ENCODE measurements at regions not wholly inside any gene's neighbourhood (a gene's known extent, or its start where the extent isn't known, plus 50 kb on each side); places are given as distances from the start of the nearest gene placed in this dataset.
"Not testable (repeated sequence)": the region's sequence is repeated elsewhere in the genome, so short reads cannot be mapped to it uniquely, and the experiment has no call there.

- no peak for DNase-seq (ENCODE audit: low read depth)
Observed at GRCh38 chr9:81430727-81431126, 258.6 kb downstream of the TLE1 start.

DNA sequence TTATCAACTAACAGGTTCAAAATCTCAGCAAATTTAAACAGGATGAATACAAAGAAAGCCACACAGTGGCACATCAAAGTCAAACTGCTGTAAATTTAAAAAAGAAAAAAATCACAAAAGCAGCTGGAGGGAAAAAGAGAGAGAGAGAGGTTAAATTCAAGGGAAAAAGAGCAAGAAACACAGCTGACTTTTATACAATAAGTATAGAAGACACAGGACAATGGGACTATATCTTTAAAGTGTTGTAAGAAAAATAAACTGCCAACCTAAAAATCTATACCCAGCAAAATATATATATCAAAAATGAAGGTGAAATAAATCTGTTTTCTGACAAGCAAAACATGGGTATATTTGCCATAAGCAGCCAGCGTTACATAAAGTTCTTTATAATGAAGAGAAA lies 261.5 kb downstream of the TLE1 start:
- DNase-seq (ENCODE audit: low read depth) = no peak

- DNase-seq (ENCODE audit: low read depth) = no peak
Observed at GRCh38 chr9:81424431-81424830, 264.9 kb downstream of the TLE1 start.

DNA sequence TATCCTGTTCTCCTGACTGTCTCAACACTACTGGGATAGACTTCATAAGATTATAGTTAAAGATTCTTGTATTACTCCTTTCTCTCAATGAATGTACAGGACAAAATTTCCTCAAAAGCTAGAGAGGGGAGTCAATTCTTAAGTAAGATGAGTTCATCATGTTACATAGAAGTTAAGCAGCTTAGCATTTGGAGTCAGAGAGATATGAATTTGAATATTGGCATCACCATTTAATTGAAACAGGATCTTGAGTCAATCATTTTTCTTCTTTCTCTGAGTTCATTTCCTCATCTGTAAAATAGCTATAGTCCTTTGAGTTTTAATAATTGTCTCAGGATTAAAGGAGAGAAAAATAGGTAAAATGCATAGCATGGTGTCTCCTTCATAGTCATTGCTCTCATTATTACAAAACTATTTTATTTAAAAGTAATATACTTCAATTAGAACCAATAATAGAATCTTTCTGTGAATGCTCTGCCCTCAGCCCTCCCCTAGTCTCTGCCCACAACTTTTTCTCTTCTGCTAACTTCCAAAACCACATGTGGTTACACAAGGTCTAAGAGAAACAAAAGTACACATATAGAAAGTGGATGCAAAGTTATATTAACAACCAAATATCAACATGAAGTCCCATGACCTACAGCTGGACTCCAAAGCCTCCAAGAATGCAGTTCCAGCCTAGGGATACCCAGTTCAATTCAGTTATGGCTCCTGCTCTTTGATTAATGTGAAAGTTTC lies 265.6 kb downstream of the TLE1 start:
- DNase-seq (ENCODE audit: low read depth) = no peak

DNA sequence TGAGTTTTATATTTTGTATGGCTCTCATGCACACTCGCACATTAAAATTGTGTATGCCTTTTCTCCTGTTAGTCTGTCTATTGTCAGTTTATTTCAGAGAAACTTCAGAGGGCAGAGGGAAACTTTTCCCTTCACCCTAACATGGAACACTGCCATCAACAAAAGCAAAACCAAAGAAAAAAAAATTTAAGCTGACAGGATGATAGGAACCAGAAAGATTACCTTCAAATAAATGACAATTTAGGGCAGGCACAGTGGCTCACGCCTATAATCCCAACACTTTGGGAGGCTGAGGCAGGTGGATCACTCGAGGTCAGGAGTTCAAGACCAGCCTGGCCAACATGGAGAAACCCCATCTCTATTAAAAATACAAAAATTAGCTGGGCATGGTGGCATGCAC lies 268.3 kb downstream of the TLE1 start:
- DNase-seq (ENCODE audit: low read depth) = not testable (repeated sequence)

- no peak for DNase-seq (ENCODE audit: low read depth)
Observed at GRCh38 chr9:81420024-81420423, 269.3 kb downstream of the TLE1 start.

GRCh38 chr9:81417941-81418340 lies 271.4 kb downstream of the TLE1 start:
- DNase-seq (ENCODE audit: low read depth) = no peak

DNA sequence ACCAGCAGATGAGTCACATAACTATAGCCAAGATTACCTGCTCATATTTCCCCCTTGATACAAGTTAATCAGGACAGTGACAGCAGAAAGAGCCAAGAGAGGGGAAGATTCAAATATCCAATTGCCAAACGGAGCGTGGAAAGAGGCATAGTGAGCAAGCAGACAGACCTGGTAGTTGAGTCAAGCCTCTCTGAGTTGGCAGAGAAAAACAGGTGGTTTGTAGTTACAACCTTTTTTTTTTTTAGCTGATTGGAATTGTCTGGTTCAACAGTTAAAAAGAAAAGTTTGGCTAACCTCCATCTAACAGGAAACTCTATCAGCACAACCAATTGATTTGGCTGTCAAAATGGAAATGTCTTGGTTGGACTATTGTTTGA lies 272.1 kb downstream of the TLE1 start:
- DNase-seq (ENCODE audit: low read depth) = no peak

DNA sequence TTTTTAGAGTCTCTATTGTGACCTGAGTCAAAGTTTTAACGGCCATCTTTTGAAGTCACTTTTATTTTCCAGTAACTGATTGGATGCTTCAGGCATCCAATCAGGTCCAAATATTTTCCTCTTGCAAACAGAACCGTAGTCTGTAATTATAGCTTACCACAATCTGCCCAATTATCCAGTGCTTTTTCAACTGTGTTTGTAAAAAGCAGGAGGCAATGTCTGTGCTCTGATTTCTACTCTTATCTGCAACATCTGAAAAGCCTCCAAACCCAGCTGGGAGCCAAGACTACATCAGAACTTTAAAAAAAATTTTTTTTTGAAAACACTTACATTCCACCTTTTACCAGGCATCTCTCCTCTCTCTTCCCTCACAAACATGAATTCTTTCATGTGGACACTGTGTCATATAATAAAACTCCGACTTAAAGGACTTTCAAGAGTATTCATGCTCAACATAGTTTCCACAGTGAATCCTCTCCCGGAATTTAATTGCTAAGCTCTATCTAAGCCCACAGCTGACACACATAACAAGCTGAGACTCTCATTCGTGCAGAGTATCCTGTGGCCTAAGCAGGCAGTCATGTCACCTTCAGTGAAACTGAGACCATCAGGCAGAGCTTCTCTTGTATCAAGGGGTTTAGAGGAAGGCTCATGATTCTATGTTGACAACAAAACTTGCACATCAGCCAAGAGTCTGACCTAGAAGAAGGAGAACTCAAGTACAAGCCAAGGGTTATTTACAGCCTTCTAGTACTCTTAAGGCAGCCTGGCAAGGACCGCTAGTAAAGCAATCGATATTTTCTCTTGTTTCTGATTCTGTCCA lies 272.7 kb downstream of the TLE1 start:
- DNase-seq (ENCODE audit: low read depth) = no peak

GRCh38 chr9:81414836-81415235 lies 274.5 kb downstream of the TLE1 start:
- no peak for DNase-seq (ENCODE audit: low read depth)

DNA sequence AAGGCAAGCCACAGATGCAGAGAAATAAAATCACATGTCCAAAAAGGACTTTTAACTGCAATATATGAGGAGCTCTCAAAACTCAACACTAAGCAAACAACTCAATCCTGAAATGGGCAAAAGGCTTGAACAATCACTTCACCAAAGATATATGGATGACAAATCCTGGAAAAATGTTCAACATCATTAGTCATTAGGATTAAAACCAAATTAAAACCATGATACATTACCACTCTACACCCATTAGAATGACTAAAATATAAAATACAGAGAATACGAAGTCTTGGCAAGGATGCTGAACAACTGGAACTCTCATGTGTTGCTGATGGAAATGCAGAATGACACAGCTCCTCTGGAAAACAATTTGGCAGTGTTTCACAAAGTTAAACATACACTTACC lies 277.4 kb downstream of the TLE1 start:
- no peak for DNase-seq (ENCODE audit: low read depth)

DNA sequence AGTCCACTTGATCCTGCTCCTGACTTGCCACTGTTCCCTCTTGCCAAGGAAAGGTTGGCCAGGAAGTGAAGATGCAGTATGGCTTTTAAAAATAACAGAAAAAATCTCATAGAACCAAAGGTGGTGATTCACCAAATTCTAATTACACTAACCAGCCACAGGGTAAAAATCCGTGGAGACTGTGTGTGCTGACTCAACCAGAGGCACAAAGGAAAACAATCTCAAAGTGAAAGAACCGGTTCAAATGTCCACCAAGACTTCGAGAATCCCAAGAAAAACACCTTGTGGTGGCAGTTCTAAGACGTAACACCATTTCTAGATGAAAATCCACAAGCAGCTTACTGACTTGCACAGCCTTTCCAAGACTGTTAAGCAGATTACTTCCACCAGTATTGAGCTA lies 279.1 kb downstream of the TLE1 start:
- DNase-seq (ENCODE audit: low read depth) = no peak

DNA sequence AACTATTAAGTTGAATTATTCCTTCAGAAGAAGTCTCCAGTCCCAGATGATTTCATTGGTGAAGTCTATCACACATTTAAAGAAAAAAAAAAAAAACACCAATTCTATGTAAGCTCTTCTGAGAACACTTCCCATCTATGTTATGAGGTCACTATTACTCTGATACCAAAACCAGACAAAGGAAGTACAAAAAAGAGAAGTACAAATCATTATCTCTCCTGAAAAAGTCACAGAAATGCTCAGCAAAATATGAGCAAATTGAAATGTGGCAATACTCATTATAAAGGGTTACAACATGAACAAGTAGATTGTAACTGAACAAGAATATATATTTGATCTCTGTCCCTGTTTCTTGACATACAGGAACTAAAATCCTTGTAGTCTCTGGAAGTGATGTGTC lies 280.4 kb downstream of the TLE1 start:
- no peak for DNase-seq (ENCODE audit: low read depth)

DNA sequence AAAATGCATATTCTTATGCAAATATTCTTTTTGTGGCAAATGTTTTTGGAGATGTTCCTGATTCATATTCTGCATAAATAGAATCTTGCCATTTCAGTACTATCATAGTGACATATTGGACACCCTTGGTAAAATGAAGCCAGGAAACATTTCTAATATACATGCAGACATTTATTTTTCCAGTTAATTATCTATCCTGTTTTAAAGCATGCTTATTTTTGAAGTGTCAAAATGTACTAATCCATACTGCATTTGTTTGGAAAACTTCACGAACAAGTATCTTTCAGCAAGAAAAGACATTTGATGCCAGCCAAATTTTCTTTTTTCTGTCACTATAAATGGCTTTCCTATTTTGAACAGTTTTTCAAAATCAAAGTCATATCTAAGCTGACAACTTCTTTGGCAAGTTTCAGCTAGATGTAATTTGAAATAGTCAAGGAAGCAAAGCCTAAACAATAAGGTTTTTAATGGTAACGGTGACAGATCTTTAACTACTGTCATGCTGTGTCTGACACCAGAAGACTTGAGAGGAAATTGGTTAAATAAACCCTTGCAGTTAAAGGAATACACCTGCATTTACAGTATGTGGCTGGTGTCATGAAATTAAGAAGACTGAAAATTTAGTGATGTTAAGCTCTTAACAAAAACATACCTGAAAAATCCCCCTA lies 284.3 kb downstream of the TLE1 start:
- no peak for DNase-seq (ENCODE audit: low read depth)

- DNase-seq (ENCODE audit: low read depth) = no peak
Observed at GRCh38 chr9:81397481-81398381, 291.6 kb downstream of the TLE1 start.

GRCh38 chr9:81396528-81396927 lies 292.8 kb downstream of the TLE1 start:
- no peak for DNase-seq (ENCODE audit: low read depth)

- no peak for DNase-seq (ENCODE audit: low read depth)
Observed at GRCh38 chr9:81395676-81396054, 293.7 kb downstream of the TLE1 start.

- no peak for DNase-seq (ENCODE audit: low read depth)
Observed at GRCh38 chr9:81394881-81395675, 294.3 kb downstream of the TLE1 start.

DNA sequence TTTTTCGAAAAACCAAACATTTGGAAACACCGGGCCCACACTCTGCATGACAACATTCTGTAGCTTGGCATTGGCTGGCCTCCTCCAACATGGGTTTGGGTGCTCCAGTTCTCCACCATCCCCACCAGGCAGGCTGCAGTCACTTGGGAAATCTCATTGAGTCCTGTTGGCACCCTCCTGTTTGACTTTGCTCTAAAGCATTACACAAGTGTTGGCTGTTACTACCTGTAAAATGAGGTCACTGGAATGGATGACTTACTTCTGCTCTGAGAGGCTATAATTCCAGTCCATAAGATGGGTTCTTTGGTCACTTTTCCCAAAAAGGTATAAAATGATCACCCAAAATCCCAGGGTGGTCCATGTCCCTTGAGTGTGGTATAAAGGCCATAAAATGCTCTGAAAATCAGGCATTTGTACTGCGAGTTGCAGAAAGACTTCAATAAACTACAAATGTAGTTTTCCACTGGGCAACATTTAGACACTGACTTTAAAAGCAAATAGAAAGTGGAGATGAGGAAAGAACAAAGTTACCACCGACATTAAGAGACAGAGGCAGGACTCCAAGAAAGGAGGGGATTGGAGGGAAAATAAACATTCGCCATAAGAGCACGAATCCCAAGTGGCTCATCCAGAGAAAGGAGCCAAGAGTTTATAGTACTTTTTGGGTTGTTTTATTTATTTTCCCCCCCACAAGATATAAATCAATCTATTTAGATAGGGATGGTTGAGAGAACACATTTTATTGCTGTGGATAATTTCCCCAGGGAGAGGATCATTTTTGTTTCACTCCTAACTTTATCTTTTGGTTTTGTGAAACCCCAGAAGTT lies 295.1 kb downstream of the TLE1 start:
- no peak for DNase-seq (ENCODE audit: low read depth)

DNA sequence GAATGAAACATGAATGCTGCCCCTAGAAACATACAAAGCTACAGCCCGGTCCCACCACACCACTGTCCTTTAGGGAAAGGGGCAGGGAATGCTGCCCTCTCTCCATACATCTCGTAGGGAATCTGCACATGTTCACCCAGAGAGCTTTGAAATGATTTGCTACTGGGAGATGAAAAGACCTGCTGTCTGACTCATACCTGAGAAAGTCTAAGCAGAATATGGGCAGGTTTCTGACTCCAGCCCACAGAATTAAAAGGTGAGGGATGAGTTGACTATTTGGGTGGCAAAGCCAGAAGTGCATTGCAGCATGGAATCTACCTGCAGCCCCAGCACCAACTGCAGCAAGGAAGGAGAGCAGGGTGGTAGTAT lies 297.9 kb downstream of the TLE1 start:
- DNase-seq (ENCODE audit: low read depth) = no peak

Data from stimulated activated CD8-positive, alpha-beta memory T cell treated with anti-CD3 and anti-CD28 coated beads, Interleukin-15, amount 100 ng/mL, for 1 hour (primary cell).